HAP-1 (cell line): ENCODE measurements at regions not wholly inside any gene's neighbourhood (a gene's known extent, or its start where the extent isn't known, plus 50 kb on each side); places are given as distances from the start of the nearest gene placed in this dataset.
"Not testable (repeated sequence)": the region's sequence is repeated elsewhere in the genome, so short reads cannot be mapped to it uniquely, and the experiment has no call there.

Source experiments
- DNase-seq, 2 experiments: peaks; one replicate each; pipeline ENCODE4 v3.0.0-alpha.2; 2016 to 2020; ENCODE audit warnings: low spot score in 2 of 2
- H3K27me3 ChIP-seq: fragments of 250-450 bp; sonication (Bioruptor Pico); 2 replicates; pipeline ENCODE4 v1.5.1; 2020; ENCODE audit warnings: low read depth, mild to moderate bottlenecking, moderate library complexity
- H3K36me3 ChIP-seq: fragments of 250-450 bp; sonication (Bioruptor Pico); replicated peaks from 2 replicates; pipeline ENCODE4 v1.5.1; 2020; ENCODE audit warnings: mild to moderate bottlenecking
- H3K4me1 ChIP-seq: fragments of 250-450 bp; sonication (Bioruptor Pico); 2 replicates; pipeline ENCODE4 v1.5.1; 2020; ENCODE audit warnings: mild to moderate bottlenecking
- H3K4me3 ChIP-seq: fragments of 250-450 bp; sonication (Bioruptor Pico); 2 replicates; pipeline ENCODE4 v1.5.1; 2020; ENCODE audit warnings: mild to moderate bottlenecking, moderate library complexity
- H3K9me3 ChIP-seq: fragments of 250-450 bp; sonication (Bioruptor Pico); 2 replicates; pipeline ENCODE4 v1.5.1; 2020; ENCODE audit warnings: mild to moderate bottlenecking, moderate library complexity
- in situ Hi-C: fragments of 300-500 bp; cut with MboI; formaldehyde crosslinking; loops from 3 replicates; pipeline ENCODE4 v1.14.3; 2020; ENCODE audit warnings: low sequenced_read_pairs, inconsistent platforms, mixed read lengths

DNA sequence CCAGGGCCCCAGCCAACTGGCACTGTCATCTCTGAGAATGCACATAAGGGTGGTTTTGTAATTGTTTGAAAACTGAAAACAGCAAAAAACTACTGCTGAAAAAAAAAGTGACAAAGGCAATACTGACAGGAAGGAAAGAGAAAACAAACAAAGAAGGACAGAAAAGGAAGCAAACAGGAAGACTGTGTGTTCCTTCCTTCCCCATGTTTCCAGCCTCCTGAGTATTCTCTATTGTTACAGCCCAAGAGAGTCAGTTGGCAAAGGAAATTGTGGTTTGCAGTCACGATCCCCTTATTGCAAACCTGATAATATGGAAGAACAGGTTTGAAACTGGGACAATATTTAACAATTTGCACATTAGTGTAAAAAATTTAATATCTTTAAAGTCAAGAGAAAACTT is 1177.6 kb downstream of the PLA2G4A start:
- Histone ChIP-seq H3K27me3 (no peaks in the 10 kb centered on the region), H3K4me3 (no peak overlapping the region), H3K9me3 (no peaks in the 10 kb centered on the region), H3K4me1 (no peaks in the 10 kb centered on the region), H3K36me3 (no peaks in the 10 kb centered on the region)
- DNase-seq, result no peak
- in situ Hi-C loops, result no loop called here

DNA sequence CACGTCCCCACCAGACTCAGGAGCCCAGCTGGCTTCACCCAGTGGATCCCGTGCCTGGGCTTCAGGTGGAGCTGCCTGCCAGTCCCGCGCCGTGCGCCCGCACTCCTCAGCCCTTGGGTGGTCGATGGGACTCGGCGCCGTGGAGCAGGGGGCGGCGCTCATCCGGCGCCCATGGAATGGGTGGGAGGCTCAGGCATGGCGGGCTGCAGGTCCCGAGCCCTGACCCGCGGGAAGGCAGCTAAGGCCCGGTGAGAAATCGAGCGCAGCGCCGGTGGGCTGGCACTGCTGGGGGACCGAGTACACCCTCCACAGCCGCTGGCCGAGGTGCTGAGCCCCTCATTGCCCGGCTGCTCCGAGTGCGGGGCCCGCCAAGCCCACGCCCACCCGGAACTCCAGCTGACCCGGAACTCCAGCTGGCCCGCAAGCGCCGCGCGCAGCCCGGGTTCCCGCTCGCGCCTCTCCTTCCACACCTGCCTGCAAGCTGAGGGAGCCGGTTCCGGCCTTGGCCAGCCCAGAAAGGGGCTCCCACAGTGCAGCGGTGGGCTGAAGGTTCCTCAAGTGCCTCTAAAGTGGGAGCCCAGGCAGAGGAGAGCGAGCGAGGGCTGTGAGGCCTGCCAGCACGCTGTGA is 1184.6 kb downstream of the PLA2G4A start:
- H3K27me3 ChIP-seq, DNase-seq, H3K4me3 ChIP-seq, H3K9me3 ChIP-seq, H3K36me3 ChIP-seq, in situ Hi-C loops, H3K4me1 ChIP-seq: not testable (repeated sequence)

DNA sequence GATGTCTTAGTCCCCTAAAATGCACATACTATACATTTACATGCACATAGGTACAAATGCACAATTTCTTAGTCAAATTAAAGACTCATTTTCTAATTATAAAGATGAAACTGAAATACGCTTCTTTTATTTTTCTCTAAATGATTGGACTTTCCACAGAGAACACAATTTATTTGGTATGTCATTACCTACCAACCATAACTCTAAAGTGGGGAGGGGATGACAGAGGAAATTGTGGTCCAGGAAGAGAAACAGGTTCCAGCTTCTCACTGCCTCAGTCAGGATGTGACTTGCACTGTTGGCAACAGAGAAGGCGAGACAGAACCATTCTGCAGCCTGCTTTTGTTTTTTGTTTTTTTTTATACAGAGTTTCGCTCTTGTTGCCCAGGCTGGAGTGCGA is 1189.2 kb downstream of the PLA2G4A start:
- no peak overlapping the region for H3K4me3 ChIP-seq

DNA sequence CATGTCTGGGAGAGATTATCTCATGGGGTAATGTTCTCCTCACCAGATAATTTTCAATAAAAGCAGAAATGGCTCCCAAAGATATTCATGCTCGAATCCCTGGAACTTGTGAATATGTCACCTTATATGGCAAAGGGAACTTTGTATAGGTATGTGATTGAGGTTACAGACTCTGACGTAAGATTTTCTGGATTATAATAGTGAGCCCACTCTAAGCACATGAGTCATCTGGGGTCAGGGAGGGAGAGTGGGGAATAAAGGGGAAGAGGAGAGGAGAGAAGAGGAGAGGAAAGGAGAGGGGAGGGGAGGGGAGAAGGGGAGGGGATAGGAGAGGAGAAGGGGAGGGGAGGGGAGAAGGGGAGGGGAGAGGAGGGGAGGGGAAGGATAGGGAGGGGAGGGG is 1193.9 kb downstream of the PLA2G4A start:
- no peak for DNase-seq
- H3K4me3 ChIP-seq, result no peak overlapping the region
- in situ Hi-C loops, result no loop called here
- no peaks in the 10 kb centered on the region for H3K9me3 ChIP-seq
- H3K4me1 ChIP-seq, result no peaks in the 10 kb centered on the region
- no peaks in the 10 kb centered on the region for H3K36me3 ChIP-seq
- H3K27me3 ChIP-seq, result no peaks in the 10 kb centered on the region

More for the DNA sequence above, 1189.2 kb downstream of the PLA2G4A start:
- no peaks in the 10 kb centered on the region for H3K4me1 ChIP-seq
- DNase-seq, result no peak
- H3K27me3 ChIP-seq, result no peaks in the 10 kb centered on the region
- no peaks in the 10 kb centered on the region for H3K36me3 ChIP-seq
- no peaks in the 10 kb centered on the region for H3K9me3 ChIP-seq
- in situ Hi-C loops, result no loop called here

DNA sequence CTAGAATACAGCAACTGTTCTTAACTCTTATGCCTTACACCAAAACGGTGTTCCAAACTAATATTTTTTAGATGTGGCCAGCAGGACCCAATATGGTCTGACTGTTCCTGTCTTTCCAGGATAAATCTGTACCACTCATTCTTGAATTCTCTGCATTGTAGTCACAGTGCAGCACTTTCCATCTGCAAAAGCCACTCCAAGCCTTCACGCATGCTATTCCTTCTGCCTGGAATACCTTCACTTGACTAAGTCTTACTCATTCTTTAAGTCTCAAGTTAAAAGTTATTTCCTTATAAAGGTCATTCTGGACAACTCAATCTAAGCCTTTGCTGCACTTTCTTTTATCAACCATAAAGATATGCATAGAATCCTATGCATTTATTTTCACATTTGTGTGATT is 1194.5 kb downstream of the PLA2G4A start:
- Histone ChIP-seq H3K9me3 (no peaks in the 10 kb centered on the region), H3K4me3 (no peak overlapping the region), H3K4me1 (no peaks in the 10 kb centered on the region), H3K27me3 (no peaks in the 10 kb centered on the region), H3K36me3 (no peaks in the 10 kb centered on the region)
- no peak for DNase-seq
- in situ Hi-C loops, result no loop called here

DNA sequence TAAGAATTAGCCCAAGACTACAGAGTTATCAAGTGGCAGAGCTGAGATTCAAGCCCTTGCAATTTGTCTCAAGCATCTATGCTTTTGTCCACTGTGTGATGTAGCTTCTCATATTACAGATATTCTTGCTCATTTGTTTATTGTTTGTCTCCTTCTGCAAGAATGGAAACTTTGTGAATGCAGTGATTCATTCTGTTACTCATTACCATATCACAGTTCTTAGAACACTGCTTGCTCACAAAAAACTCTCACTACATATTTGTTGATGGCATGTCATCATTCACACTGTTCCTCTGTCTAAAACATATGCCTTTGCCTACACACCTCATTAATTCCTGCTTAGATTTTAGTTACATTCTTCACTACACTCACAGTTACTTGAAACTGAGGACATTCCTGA is 1198.9 kb downstream of the PLA2G4A start:
- Histone ChIP-seq H3K36me3 (no peaks in the 10 kb centered on the region), H3K4me3 (no peak overlapping the region), H3K4me1 (no peaks in the 10 kb centered on the region), H3K27me3 (no peaks in the 10 kb centered on the region), H3K9me3 (no peaks in the 10 kb centered on the region)
- no peak for DNase-seq
- in situ Hi-C loops, result no loop called here

DNA sequence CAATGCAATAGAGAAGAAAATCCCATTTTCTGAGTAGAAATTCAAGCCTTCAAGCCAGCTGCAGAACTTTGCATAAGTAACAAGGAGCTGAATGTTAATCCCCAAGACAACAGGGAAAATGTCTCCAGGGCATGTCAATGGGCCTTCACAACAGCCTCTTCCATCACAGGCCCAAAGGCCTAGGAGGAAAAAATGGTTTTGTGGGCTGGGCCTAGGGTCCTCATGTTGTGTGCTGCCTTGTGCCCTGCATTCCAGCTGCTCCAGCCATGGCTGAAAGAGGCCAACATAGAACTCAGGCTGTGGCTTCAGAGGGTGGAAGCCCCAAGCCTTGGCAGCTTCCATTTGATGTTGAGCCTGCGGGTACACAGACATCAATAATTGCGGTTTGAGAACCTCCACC is 1208.8 kb downstream of the PLA2G4A start:
- in situ Hi-C loops, H3K27me3 ChIP-seq, H3K9me3 ChIP-seq, H3K4me3 ChIP-seq, H3K4me1 ChIP-seq, DNase-seq, H3K36me3 ChIP-seq: not testable (repeated sequence)

DNA sequence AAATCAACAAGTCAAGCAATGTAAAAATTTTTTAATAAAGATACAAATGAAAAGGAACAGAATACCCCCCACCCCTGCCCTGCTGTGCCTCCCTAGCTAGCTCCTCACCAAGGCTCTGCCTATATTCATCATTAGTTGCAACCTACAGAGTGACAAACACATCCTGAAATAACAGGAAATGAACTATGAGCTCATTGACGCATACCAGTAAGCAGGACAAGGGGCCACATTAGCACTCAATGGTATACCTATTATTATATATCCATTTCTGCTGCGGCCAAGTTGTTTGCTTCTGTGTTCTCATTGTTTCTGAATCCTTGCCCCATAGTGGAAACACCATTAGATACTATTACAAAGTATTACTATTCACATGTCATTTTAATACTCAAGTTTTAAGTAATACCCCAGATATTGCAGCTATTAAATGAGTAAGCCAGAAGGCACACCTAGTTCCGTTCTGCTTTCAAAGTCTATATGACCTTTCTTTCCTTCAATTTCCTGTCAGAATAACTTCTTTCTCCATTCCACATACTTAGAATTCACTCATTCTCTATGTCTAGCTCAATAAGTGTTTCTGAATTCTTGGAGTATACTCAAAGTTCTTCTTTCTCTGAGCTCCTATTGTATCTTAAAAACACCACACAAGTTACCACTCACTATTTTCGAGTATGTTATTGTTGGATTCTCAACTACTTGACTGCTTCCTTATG is 1214.9 kb downstream of the PLA2G4A start:
- Histone ChIP-seq H3K4me1 (no peaks in the 10 kb centered on the region), H3K27me3 (no peaks in the 10 kb centered on the region), H3K36me3 (no peaks in the 10 kb centered on the region), H3K9me3 (no peaks in the 10 kb centered on the region), H3K4me3 (no peak overlapping the region)
- in situ Hi-C loops, result no loop called here
- no peak for DNase-seq

DNA sequence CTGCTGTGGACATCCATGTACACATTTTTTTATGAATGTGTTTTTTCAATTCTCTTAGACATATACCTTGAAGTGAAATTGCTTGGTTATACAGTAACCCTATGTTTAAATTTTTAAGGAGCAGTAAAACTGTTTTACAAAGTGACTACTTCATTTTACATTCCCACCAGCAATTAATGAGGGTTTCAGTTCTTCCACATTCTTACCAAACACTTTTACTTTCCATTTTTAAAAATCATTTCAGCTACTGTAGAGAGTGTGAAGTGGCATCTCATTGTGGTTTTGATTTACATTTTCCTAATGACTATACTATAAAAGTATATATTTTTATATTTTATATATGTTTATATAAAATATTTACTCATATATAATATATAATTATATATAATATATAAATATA is 1221.5 kb downstream of the PLA2G4A start:
- no peaks in the 10 kb centered on the region for H3K4me1 ChIP-seq
- no peaks in the 10 kb centered on the region for H3K9me3 ChIP-seq
- in situ Hi-C loops, result no loop called here
- H3K36me3 ChIP-seq, result no peaks in the 10 kb centered on the region
- no peaks in the 10 kb centered on the region for H3K27me3 ChIP-seq
- H3K4me3 ChIP-seq, result no peak overlapping the region
- no peak for DNase-seq

DNA sequence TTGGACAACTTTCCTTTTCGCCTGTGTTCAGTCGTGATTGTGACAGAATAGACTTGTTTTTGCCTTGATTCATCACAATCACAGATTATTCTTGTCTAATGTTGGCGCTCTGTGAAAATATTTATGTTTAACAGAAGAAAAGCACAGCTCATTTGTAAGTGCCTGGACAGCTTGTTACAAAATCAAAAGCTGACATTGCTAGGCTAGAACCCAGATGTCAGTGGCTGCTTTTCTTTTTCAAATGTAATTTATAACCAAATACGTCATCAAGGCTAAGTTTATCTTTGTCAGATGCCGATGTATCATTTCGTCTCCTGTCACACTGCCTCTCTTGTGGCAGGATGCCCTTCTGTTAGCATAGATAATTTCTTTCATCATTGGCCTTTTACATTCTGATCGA is 1227.3 kb downstream of the PLA2G4A start:
- DNase-seq, result no peak
- H3K4me1 ChIP-seq, result no peaks in the 10 kb centered on the region
- no peaks in the 10 kb centered on the region for H3K27me3 ChIP-seq
- in situ Hi-C loops, result no loop called here
- H3K4me3 ChIP-seq, result no peak overlapping the region
- no peaks in the 10 kb centered on the region for H3K36me3 ChIP-seq
- H3K9me3 ChIP-seq, result no peaks in the 10 kb centered on the region

DNA sequence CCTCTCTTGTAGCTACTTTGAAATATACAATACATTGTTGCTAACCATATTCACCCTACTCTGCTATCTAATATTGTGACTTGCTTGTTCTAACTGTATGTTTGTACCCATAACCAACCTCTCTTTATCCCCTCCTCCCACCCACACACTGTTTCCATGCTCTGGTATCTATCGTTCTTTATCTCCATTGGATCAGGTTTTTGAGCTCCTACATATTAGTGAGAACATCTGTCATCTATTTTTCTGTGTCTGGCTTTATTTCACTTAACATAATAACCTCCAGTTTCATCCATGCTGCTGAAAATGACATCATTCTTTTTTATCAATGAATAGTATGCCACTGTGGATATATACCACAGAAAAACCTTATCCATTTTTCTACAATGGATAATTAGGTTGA is 1230.1 kb downstream of the PLA2G4A start:
- Histone ChIP-seq H3K9me3 (no peaks in the 10 kb centered on the region), H3K36me3 (no peaks in the 10 kb centered on the region), H3K4me1 (no peaks in the 10 kb centered on the region), H3K27me3 (no peaks in the 10 kb centered on the region), H3K4me3 (no peak overlapping the region)
- in situ Hi-C loops, result no loop called here
- DNase-seq, result no peak

DNA sequence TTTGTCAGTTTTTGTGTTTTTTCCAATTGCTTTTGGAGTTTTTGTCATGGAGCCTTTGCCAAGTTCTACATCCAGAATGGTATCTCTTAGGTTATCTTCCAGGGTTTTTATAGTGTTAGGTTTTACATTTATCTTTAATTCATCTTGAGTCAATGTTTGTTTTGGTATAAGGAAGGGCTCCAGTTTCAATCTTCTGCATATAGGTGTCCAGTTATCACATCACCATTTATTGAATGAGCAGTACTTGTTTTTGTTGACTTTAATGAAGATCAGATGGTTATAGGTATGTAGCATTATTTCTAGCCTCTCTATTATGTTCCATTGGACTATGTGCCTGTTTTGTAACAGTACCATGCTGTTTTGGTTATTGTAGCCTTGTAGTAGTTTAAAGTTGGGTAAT is 1233.1 kb downstream of the PLA2G4A start:
- Histone ChIP-seq H3K9me3 (no peaks in the 10 kb centered on the region), H3K36me3 (no peaks in the 10 kb centered on the region), H3K4me3 (no peak overlapping the region), H3K4me1 (no peaks in the 10 kb centered on the region), H3K27me3 (no peaks in the 10 kb centered on the region)
- DNase-seq, result no peak
- in situ Hi-C loops, result no loop called here

DNA sequence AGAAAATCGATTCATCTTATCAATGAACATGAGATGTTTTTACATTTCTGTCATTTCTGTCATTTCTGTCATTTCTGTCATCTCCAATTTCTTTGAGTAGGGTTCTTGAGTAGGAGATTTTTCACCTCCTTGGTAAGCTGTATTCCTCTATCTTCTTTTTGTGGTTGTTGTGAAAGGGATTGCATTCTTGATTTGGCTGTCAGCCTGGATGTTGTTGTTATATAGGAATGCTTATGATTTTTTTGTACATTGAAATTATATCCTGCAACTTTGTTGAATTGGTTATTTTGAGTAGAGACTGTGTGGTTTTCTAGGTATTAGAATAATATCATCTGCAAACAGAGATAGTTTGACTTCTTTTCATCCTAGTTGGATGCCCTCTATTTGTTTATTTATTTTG is 1233.7 kb downstream of the PLA2G4A start:
- Histone ChIP-seq H3K4me1 (no peaks in the 10 kb centered on the region), H3K9me3 (no peaks in the 10 kb centered on the region), H3K36me3 (no peaks in the 10 kb centered on the region), H3K27me3 (no peaks in the 10 kb centered on the region), H3K4me3 (no peak overlapping the region)
- DNase-seq, result no peak
- in situ Hi-C loops, result no loop called here

DNA sequence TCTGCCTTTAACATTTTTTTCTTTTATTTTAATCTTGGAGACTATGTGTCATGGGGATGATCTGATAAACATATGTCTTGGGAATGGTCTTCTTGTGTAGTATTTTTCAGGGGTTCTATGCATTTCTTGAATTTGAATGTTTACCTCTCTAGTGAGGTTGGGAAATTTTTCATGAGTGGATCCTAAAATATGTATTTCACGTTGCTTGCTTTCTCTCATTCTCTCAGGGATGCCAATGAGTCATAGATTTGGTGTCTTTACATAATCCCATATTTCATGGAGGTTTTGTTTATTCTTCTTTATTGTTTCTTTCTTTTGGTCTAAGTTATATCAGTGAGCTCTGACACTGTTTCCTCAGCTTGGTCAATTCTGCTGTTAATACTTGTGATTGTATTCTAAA is 1237.2 kb downstream of the PLA2G4A start:
- Histone ChIP-seq H3K4me1 (no peaks in the 10 kb centered on the region), H3K4me3 (no peak overlapping the region), H3K9me3 (no peaks in the 10 kb centered on the region), H3K36me3 (no peaks in the 10 kb centered on the region), H3K27me3 (no peaks in the 10 kb centered on the region)
- in situ Hi-C loops, result no loop called here
- no peak for DNase-seq

DNA sequence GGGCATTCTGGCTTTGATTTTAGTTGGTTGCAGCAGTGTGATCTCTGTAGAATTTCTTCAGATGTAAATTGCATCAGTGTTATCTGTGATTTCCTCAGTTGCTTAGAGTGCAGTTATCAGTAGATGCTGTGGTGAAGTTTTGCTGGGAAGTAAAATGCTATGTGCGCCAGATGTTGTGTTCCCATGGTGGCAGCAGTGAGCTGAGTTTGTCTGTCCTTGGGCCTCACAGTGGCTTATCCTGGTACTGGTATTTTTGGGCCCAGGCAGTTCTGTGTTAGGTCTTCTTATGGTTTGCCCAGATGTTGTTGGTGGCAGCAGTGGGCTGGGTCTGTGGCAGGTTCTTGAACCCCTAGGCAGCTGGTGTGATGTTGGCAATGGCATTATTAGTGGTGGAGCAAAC is 1242.1 kb downstream of the PLA2G4A start:
- in situ Hi-C loops, result no loop called here
- DNase-seq, result no peak
- no peaks in the 10 kb centered on the region for H3K36me3 ChIP-seq
- H3K4me3 ChIP-seq, result no peak overlapping the region
- H3K27me3 ChIP-seq, result no peaks in the 10 kb centered on the region
- H3K4me1 ChIP-seq, result no peaks in the 10 kb centered on the region
- H3K9me3 ChIP-seq, result no peaks in the 10 kb centered on the region
